IMR-90 (cell line): ENCODE measurements at regions not wholly inside any gene's neighbourhood (a gene's known extent, or its start where the extent isn't known, plus 50 kb on each side); places are given as distances from the start of the nearest gene placed in this dataset.

Experiments
- BHLHE40 ChIP-seq: fragments of 150-350 bp; IDR thresholded peaks from 2 replicates; pipeline ENCODE4 v1.6.1; 2016; ENCODE audit warnings: mild to moderate bottlenecking, low read depth, low read length
- CEBPB ChIP-seq: IDR thresholded peaks from 2 replicates; pipeline ENCODE4 v1.6.1; 2012; ENCODE audit warnings: low read depth, low read length, improper control_type of control experiment
- CHD1 ChIP-seq: IDR thresholded peaks from 2 replicates; pipeline ENCODE4 v1.6.1; 2012; ENCODE audit warnings: low read depth, low read length, improper control_type of control experiment
- CTCF ChIP-seq: conservative IDR thresholded peaks from 2 replicates; pipeline ENCODE4 v1.5.1; 2012; ENCODE audit warnings: mild to moderate bottlenecking, low read depth, low read length, improper control_type of control experiment
- POLR2A ChIP-seq: IDR thresholded peaks from 2 replicates; pipeline ENCODE4 v1.6.1; 2012; ENCODE audit warnings: mild to moderate bottlenecking, low read depth, low read length
- RCOR1 ChIP-seq: IDR thresholded peaks from 2 replicates; pipeline ENCODE4 v1.6.1; 2012; ENCODE audit warnings: mild to moderate bottlenecking, low read length, improper control_type of control experiment; ENCODE audit not compliant: insufficient replicate concordance
- RFX5 ChIP-seq: IDR thresholded peaks from 2 replicates; pipeline ENCODE4 v1.8.0; 2012; ENCODE audit warnings: low read depth, mild to moderate bottlenecking, low read length, moderate library complexity
- SMC3 ChIP-seq: fragments of 150-350 bp; IDR thresholded peaks from 2 replicates; pipeline ENCODE4 v1.6.1; 2016; ENCODE audit warnings: low read depth, mild to moderate bottlenecking, antibody characterized with exemption, low read length, moderate library complexity

- TF ChIP-seq BHLHE40 (peak; percentile 79; the same call in 1 of the 2 replicates), CTCF (no peak), POLR2A (no peak), CEBPB (no peak), SMC3 (no peak), RCOR1 (no peak), RFX5 (no peak), CHD1 (no peak)
Observed at GRCh38 chr16:47888142-47888541, 267.7 kb downstream of the ABCC12 start.
